OCI-LY7 (cell line): ENCODE measurements at regions not wholly inside any gene's neighbourhood (a gene's known extent, or its start where the extent isn't known, plus 50 kb on each side); places are given as distances from the start of the nearest gene placed in this dataset.

Experiments used
- BruUV-seq: library from RNA; stranded (reverse); fragments of 400-500 nt; replicated peaks from 2 replicates; lab custom pipeline; 2021; lab: Mats Ljungman, UMichigan
- CTCF ChIA-PET: fragments of 300-600 bp; sonication (Branson Sonifier 250); formaldehyde crosslinking; loops from one replicate; lab custom pipeline; 2022; ENCODE audit warnings: antibody characterized with exemption; ENCODE audit not compliant: unreplicated experiment; lab: Charles Lee
- POLR2A ChIA-PET: fragments of 300-600 bp; sonication (Branson Sonifier 250); formaldehyde crosslinking; loops from one replicate; lab custom pipeline; 2022; ENCODE audit warnings: antibody characterized with exemption; lab: Charles Lee
- DNase-seq: peaks from one replicate; pipeline ENCODE4 v3.0.0-alpha.2; 2015; ENCODE audit warnings: low spot score
- H2AFZ ChIP-seq: fragments of 200-600 bp; sonication (generic), shearing (Covaris generic); 2 replicates; pipeline ENCODE4 v1.6.1; 2014; ENCODE audit warnings: mild to moderate bottlenecking, antibody characterized with exemption, low read length, moderate library complexity
- H3K27ac ChIP-seq: fragments of 200-600 bp; sonication (generic); 2 replicates; pipeline ENCODE4 v1.5.1; 2014; ENCODE audit warnings: mixed run types, low read depth, mild to moderate bottlenecking, moderate library complexity, low read length, inconsistent platforms; ENCODE audit not compliant: poor library complexity, severe bottlenecking
- H3K36me3 ChIP-seq: fragments of 200-600 bp; sonication (generic); 2 replicates; pipeline ENCODE4 v1.6.1; 2014; ENCODE audit warnings: mild to moderate bottlenecking, antibody characterized with exemption, low read length, moderate library complexity, mixed read lengths; ENCODE audit not compliant: insufficient read depth
- H3K4me1 ChIP-seq: fragments of 200-600 bp; sonication (generic); 2 replicates; pipeline ENCODE4 v1.5.1; 2014; ENCODE audit warnings: mild to moderate bottlenecking, low read length; ENCODE audit not compliant: insufficient read depth, poor library complexity, severe bottlenecking
- H3K4me2 ChIP-seq: fragments of 200-600 bp; sonication (generic); 2 replicates; pipeline ENCODE4 v1.6.1; 2014; ENCODE audit warnings: mild to moderate bottlenecking, low read length
- H3K4me3 ChIP-seq: fragments of 200-600 bp; sonication (generic); 2 replicates; pipeline ENCODE4 v1.5.1; 2014; ENCODE audit warnings: mild to moderate bottlenecking, low read depth, low read length; ENCODE audit not compliant: poor library complexity, severe bottlenecking
- H3K79me2 ChIP-seq: fragments of 200-600 bp; sonication (generic); 2 replicates; pipeline ENCODE4 v1.6.1; 2016; ENCODE audit warnings: low read depth, mild to moderate bottlenecking, low read length, moderate library complexity, mixed read lengths; ENCODE audit not compliant: insufficient read depth
- H3K9me2 ChIP-seq: fragments of 200-600 bp; sonication (generic); 2 replicates; pipeline ENCODE4 v1.6.1; 2016; ENCODE audit warnings: mild to moderate bottlenecking, low read length, mixed read lengths; ENCODE audit not compliant: insufficient read depth
- H3K9me3 ChIP-seq: fragments of 200-600 bp; sonication (generic); 2 replicates; pipeline ENCODE4 v1.6.1; 2014; ENCODE audit warnings: mild to moderate bottlenecking, mixed run types, low read length, mixed read lengths
- H4K20me1 ChIP-seq: fragments of 200-600 bp; sonication (generic); 2 replicates; pipeline ENCODE4 v1.6.1; 2014; ENCODE audit warnings: mild to moderate bottlenecking, antibody characterized with exemption, low read length, moderate library complexity, mixed read lengths; ENCODE audit not compliant: insufficient read depth
- EZH2phosphoT487 ChIP-seq: fragments of 200-600 bp; sonication (generic); IDR thresholded peaks from 2 replicates; pipeline ENCODE4 v1.6.1; 2018; ENCODE audit warnings: low read depth, borderline replicate concordance, mild to moderate bottlenecking, mixed run types, antibody characterized with exemption, low read length, moderate library complexity, mixed read lengths
- intact Hi-C: fragments of 100-400 bp; cut with micrococcal nuclease; formaldehyde crosslinking; loops from one replicate; pipeline ENCODE4 v1.10.0; 2022; ENCODE audit not compliant: unreplicated experiment
- TF ChIP-seq, protein P1 (sequence below): fragments of 200-600 bp; sonication (generic); conservative IDR thresholded peaks from 2 replicates; pipeline ENCODE4 v1.5.1; 2014; ENCODE audit warnings: mild to moderate bottlenecking, antibody characterized with exemption, low read length, moderate library complexity, mixed read lengths

DNA sequence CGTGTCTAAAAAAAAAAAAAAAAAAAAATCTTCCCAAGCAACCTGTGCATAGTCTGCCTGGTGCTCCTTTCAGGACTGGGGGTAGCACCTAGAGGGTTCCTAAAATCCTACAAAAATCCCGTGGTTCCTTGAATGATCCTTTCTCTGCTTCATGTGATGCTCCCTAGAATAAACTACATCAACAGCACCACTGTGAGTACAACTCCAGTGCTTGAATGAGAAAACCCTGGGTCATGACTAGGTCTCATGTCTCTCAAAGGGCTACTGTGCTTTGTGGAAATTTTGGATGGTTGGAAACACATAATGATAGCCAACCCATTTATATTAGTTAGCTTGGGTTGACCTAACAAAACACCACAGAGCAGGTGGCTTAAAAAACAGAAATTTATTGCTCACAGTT lies 243.5 kb downstream of the OPA1 start:
- ChIA-PET POLR2A (interaction anchor here (0.6 to 0.7 kb wide), 3 partner anchors 80 to 719 kb away, joined by 3 read pairs; no protein-coding TSS in a partner anchor), CTCF (no interaction called here)
- no peaks in the 10 kb centered on the region for H3K36me3 ChIP-seq
- no peaks in the 10 kb centered on the region for H4K20me1 ChIP-seq
- TF ChIP-seq, protein P1, sequence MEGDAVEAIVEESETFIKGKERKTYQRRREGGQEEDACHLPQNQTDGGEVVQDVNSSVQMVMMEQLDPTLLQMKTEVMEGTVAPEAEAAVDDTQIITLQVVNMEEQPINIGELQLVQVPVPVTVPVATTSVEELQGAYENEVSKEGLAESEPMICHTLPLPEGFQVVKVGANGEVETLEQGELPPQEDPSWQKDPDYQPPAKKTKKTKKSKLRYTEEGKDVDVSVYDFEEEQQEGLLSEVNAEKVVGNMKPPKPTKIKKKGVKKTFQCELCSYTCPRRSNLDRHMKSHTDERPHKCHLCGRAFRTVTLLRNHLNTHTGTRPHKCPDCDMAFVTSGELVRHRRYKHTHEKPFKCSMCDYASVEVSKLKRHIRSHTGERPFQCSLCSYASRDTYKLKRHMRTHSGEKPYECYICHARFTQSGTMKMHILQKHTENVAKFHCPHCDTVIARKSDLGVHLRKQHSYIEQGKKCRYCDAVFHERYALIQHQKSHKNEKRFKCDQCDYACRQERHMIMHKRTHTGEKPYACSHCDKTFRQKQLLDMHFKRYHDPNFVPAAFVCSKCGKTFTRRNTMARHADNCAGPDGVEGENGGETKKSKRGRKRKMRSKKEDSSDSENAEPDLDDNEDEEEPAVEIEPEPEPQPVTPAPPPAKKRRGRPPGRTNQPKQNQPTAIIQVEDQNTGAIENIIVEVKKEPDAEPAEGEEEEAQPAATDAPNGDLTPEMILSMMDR: no peak
- TF ChIP-seq EZH2phosphoT487: no peak
- no peak for DNase-seq
- no peak overlapping the region for H2AFZ ChIP-seq
- H3K4me1 ChIP-seq: peaks cover 12% of the 10 kb centered on the region
- H3K9me3 ChIP-seq: no peaks in the 10 kb centered on the region
- intact Hi-C loops: no loop called here
- no peaks in the 10 kb centered on the region for H3K79me2 ChIP-seq
- no peak overlapping the region for H3K4me2 ChIP-seq
- no peaks in the 10 kb centered on the region for H3K9me2 ChIP-seq
- no peak overlapping the region for H3K4me3 ChIP-seq
- no TSS peak for BruUV-seq
- no peak overlapping the region for H3K27ac ChIP-seq

DNA sequence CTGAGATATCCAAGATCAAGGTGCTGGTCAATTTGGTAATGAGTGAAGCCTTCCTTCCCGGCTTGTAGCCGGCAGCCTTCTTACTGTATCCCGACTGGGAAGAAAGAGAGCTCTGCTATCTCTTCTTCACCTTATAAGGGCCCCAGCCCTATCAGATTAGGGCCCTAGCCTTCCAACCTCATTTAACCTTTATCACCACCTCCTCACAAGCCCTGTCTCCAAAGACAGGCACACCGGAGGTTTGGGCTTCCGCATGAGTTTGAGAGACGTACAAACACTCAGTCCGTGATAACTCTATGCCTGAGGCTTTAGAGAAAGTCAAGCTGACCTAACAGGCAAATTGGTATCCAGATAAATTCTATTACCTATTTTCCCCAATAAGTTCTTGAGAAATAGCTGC lies 243.9 kb downstream of the OPA1 start:
- H3K4me2 ChIP-seq: no peak overlapping the region
- DNase-seq: no peak

DNA sequence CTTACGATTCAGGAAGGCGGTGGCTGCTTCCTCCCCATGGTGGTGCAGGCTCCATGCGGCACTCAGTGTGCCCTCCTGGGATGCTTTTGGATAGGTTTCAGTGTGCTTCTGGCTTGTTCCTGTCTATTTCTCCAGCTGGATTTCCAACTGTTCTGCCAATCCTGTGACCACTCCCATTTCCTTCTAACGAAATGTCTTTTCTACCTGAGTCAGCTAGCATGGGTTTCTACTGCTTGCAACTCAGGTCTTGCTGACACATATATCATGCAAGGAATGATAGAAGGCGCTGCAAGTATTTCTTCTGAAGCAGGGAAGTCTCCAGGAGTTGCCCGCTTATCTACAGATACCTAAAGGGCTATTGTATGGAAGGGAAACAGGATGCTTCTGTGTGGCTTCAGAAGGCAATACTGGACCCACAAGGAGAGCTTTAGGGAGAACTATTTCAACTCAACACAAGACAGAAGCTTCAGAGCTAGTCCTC lies 244.4 kb downstream of the OPA1 start:
- no peak overlapping the region for H2AFZ ChIP-seq
- H3K4me2 ChIP-seq: no peak overlapping the region
- H4K20me1 ChIP-seq: no peaks in the 10 kb centered on the region
- BruUV-seq: no TSS peak
- no peaks in the 10 kb centered on the region for H3K36me3 ChIP-seq
- peaks cover 14% of the 10 kb centered on the region for H3K4me1 ChIP-seq
- no peak for TF ChIP-seq EZH2phosphoT487
- TF ChIP-seq, protein P1: no peak
- intact Hi-C loops: no loop called here
- ChIA-PET POLR2A (interaction anchor here (0.6 kb wide), 2 partner anchors 336 to 1652 kb away, joined by 3 to 4 read pairs; no protein-coding TSS in a partner anchor), CTCF (interaction anchor here (0.6 to 0.9 kb wide), 2 partner anchors 101 to 497 kb away, joined by 5 to 6 read pairs; no protein-coding TSS in a partner anchor)
- H3K9me3 ChIP-seq: no peaks in the 10 kb centered on the region
- no peaks in the 10 kb centered on the region for H3K9me2 ChIP-seq
- DNase-seq: no peak
- no peak overlapping the region for H3K4me3 ChIP-seq
- H3K79me2 ChIP-seq: no peaks in the 10 kb centered on the region
- no peak overlapping the region for H3K27ac ChIP-seq

More for the DNA sequence above, 243.9 kb downstream of the OPA1 start:
- H3K9me2 ChIP-seq: no peaks in the 10 kb centered on the region
- BruUV-seq: no TSS peak
- H3K79me2 ChIP-seq: no peaks in the 10 kb centered on the region
- no peaks in the 10 kb centered on the region for H4K20me1 ChIP-seq
- H2AFZ ChIP-seq: no peak overlapping the region
- no peak overlapping the region for H3K4me3 ChIP-seq
- POLR2A ChIA-PET: interaction anchor here (0.6 kb wide), 1 partner anchor 336 kb away, joined by 3 read pairs; no protein-coding TSS in a partner anchor
- no peak overlapping the region for H3K27ac ChIP-seq
- no peaks in the 10 kb centered on the region for H3K9me3 ChIP-seq
- TF ChIP-seq EZH2phosphoT487: no peak
- TF ChIP-seq, protein P1: no peak
- intact Hi-C loops: no loop called here
- no peaks in the 10 kb centered on the region for H3K36me3 ChIP-seq
- CTCF ChIA-PET: no interaction called here
- H3K4me1 ChIP-seq: peaks cover 14% of the 10 kb centered on the region
